NOMO-1 (cell line): ENCODE measurements at regions not wholly inside any gene's neighbourhood (a gene's known extent, or its start where the extent isn't known, plus 50 kb on each side); places are given as distances from the start of the nearest gene placed in this dataset.

Experiments used
- DNase-seq, 2 experiments: peaks; one replicate each; lab custom pipeline; 2025; ENCODE audit not compliant: unreplicated experiment in 2 of 2; lab: John Stamatoyannopoulos, UW

GRCh38 chr3:31242026-31242960 lies 290.4 kb upstream of the STT3B start:
- DNase-seq: no peak

- DNase-seq: no peak
These were observed 287.6 kb upstream of the STT3B start for GRCh38 chr3:31244929-31245817.

GRCh38 chr3:31246293-31247062 lies 286.2 kb upstream of the STT3B start:
- DNase-seq: no peak

- no peak for DNase-seq
These were observed 285.7 kb upstream of the STT3B start for GRCh38 chr3:31247063-31247447.

- no peak for DNase-seq
These were observed 284.7 kb upstream of the STT3B start for GRCh38 chr3:31247850-31248562.

GRCh38 chr3:31248563-31248992 lies 284.1 kb upstream of the STT3B start:
- no peak for DNase-seq

GRCh38 chr3:31249545-31249944 lies 283.2 kb upstream of the STT3B start:
- DNase-seq: no peak

- DNase-seq: no peak
These were observed 282.5 kb upstream of the STT3B start for GRCh38 chr3:31250116-31250777.

GRCh38 chr3:31251083-31251482 lies 281.6 kb upstream of the STT3B start:
- DNase-seq: no peak

- no peak for DNase-seq
These were observed 280.2 kb upstream of the STT3B start for GRCh38 chr3:31252216-31253185.

- peak; percentile 46 to 84 for DNase-seq
These were observed 278.9 kb upstream of the STT3B start for GRCh38 chr3:31253782-31254181.

GRCh38 chr3:31254483-31254882 lies 278.2 kb upstream of the STT3B start:
- no peak for DNase-seq

- no peak for DNase-seq
These were observed 277.6 kb upstream of the STT3B start for GRCh38 chr3:31255007-31255581.

GRCh38 chr3:31262201-31262600 lies 270.5 kb upstream of the STT3B start:
- no peak for DNase-seq

- no peak for DNase-seq
These were observed 268.8 kb upstream of the STT3B start for GRCh38 chr3:31263897-31264296.

GRCh38 chr3:31265646-31266428 lies 266.9 kb upstream of the STT3B start:
- peak; percentile 74 to 90 for DNase-seq

GRCh38 chr3:31268868-31269267 lies 263.9 kb upstream of the STT3B start:
- DNase-seq: no peak
